ENCODE measurements at regions not wholly inside any gene's neighbourhood (a gene's known extent, or its start where the extent isn't known, plus 50 kb on each side); places are given as distances from the start of the nearest gene placed in this dataset.
"Not testable (repeated sequence)": the region's sequence is repeated elsewhere in the genome, so short reads cannot be mapped to it uniquely, and the experiment has no call there.

DNA sequence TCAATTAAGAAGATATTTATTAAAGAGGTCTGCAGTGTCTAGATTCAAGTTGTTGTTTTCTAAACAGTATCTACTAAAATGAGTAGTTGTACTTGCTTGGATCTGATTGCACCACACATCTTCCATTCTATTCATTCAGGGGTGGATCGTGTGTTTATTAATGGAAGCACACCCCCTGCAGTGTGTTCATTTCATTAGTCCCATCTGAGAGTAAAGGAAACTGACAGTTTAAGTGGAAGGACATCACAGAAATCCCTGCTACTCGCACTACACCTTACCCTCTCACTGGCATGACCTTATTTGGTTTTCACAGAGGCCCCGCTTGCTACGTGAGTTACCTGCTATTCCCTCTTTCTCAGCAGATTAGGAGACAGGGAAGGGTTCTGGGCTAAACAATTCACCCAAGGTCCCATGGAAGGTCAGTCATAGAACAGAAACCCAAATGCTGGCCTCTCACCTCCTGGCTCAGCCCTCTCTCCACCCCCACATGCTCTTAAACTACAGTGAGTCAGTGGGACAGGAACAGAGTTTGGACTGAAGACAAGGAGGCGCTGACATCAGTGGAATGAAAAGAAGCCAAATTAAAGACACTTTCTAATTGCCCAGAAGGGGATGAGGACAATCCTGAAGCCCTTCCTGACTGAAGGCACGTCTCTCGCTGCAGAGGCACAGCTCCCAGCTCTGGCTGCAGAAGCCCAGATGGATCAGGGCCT lies 369.2 kb upstream of the NRP1 start:
- peak; percentile 66 for DNase-seq (ENCODE audit: low spot score)

DNA sequence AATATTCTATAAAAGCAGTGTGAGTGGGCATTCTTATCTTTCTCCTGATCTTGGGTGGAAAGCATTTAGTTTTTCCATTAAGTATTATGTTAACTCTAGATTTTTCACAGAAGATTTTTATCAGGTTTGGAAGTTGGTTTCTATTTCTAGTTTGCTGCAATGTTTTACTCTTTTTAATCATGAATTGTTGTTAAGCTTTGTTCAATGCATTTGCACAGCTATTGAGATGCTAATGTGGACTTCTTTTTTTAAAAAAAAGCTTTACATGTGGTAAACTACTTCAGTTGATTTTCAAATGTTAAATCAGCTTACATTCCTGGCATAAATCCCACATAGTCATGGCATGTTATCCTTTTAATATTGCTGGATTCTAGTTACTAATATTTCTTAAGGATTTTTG lies 363.6 kb upstream of the NRP1 start:
- DNase-seq (ENCODE audit: low spot score), result no peak

DNA sequence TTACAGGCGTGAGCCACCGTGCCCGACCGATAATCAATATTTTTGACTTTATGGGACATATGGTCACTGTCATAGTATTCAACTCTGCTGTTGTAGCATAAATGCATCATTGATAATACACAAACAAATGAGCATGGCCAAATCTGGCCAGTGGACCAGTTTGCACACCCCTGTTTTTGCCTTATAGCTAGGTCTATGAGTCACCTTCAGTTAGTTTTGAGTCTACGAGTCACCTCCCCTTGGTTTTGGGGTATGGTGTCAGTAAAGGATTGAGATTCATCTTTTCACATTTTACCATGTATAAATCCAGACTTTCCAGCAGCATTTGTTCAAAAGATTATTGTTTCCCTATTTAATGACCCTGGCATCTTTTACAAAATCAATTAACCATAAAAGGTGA lies 362.5 kb upstream of the NRP1 start:
- no peak for DNase-seq (ENCODE audit: low spot score)

DNA sequence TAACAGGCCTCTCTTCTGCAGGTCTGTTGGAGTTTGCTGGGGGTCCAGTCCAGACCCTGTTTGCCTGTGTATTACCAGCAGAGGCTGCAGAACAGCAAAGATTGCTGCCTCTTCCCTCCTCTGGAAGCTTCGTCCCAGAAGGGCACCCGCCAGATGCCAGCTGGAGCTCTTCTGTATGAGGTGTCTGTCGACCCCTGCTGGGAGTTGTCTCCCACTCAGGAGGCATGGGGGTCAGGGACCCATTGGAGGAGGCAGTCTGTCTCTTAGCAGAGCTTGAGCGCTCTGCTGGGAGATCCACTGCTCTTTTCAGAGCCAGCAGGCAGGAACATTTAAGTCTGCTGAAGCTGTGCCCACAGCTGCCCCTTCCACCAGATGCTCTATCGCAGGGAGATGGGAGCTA lies 361.1 kb upstream of the NRP1 start:
- DNase-seq (ENCODE audit: low spot score), result no peak

DNA sequence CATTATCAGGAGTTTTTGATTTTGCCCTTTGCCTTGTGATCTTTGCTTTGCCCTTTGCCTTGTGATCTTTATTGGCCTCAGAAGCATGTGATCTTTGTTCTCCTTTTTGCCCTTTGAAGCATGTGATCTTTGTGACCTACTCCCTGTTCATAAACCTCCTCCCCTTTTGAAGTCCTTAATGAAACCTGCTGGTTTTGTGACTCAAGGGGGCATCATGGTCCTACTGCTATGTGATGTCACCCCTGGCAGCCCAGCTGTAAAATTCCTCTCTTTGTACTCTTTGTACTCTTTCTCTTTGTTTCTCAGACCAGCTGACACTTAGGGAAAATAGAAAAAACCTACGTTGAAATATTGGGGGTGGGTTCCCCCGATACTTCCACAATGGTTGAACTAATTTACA lies 356.1 kb upstream of the NRP1 start:
- DNase-seq (ENCODE audit: low spot score), result not testable (repeated sequence)

DNA sequence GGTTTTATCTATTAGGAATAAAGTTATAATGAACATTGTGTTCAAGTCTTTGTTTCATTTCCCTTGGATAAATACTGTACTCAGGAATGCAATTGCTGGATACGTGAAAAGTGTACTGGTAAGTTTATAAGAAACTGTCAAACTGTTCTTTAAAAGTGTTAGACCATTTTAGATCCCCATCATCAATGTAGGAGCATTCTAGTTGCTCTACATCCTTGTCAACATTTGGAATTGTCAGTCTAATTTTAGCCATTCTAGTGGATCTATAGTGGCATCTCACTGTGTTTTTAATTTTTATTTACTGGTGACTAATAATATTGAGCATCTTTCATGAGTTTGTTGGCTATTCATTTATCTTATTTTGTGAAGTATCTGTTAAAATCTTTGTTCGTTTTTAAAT lies 354.0 kb upstream of the NRP1 start:
- no peak for DNase-seq (ENCODE audit: low spot score)

DNA sequence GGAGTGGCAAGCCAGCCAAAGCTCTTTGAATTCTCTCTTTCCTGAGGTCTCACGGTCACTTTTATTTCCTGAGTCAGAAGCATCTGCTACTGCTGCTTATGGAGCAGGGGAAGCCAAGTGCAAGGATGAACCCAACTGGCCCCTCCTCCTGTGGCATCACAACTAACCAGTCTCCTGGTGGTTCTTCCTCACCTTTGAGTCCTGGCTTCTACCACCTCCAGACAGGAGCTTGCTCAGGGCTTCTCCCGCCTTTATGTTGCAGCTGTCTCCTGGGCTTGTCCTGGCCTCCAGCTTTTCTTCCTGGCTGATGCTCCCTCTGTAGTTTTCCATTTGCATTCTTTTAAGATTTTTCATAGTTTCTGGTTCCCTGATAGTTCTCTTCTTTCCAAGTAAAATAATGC lies 349.7 kb upstream of the NRP1 start:
- DNase-seq (ENCODE audit: low spot score), result peak; percentile 14

DNA sequence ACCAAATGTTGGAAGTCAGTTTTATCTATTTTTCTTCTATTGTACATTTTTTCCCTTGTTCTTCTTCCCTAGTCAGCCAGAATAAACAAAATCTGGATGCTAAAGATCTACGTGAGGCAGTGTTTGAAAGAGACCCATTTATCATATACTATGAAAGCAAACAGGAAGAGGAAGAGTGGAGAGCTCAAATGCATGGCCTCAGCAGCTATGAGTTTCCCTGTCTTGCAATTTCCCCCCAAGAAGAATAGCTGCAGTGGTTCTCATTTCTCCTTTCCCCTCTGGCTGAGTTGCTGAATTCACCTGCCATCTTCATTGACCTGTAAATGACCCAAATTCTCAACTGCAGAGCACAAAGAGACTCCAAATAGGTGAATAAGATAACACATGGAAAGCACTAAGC lies 347.1 kb upstream of the NRP1 start:
- DNase-seq (ENCODE audit: low spot score), result no peak

DNA sequence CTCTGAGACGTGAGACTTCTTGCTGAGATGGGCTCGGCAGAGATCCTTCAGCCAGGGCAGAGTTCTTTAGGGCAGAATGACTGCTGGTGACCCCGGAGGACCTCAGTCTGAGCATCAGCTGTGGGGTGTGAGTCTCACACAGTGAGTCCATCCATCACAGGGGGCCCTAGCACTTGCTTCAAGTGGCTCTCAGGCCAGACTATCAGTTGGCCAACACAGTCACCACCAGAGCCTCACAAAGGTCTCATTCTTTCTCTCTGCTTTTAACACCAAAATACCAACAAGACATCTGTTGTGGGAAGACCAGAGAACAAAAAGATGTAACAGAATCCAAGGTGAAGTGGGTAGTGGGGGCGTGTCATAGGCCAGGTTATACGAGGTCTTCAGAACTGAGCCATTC lies 345.6 kb upstream of the NRP1 start:
- DNase-seq (ENCODE audit: low spot score), result no peak

DNA sequence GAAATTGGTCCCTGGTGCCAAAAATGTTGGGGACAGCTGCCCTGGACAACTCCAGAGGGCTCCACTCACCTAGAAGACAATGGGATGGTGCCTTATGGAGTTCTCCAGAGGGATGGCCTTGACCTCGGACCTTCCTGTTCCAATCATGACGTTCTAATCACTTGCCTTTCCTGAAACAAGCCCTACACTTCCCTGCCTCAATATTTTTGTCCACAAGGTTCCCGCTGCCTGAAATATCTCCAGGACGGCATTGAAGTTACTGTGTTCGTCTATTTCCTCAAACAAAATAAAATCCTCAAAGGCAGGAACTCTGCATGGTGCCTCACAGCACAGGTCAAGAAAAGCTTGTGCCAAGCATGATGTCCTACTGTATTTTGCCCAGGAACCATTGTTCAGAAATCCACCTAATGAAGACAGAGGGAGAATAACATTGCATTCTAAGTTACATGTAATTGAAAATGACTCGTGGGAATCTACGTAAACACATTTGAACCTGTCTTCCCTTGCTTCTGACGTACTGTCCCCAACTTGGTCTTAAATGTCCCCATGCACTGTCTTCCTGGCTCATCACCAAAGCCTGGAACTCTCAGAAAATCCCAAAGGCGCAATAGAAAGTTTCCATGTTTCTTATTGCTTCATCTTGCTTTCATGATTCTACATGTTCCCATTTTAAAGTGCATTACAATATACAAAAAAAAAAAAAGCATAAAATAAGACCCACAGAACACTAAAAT lies 342.3 kb upstream of the NRP1 start:
- no peak for DNase-seq (ENCODE audit: low spot score)

DNA sequence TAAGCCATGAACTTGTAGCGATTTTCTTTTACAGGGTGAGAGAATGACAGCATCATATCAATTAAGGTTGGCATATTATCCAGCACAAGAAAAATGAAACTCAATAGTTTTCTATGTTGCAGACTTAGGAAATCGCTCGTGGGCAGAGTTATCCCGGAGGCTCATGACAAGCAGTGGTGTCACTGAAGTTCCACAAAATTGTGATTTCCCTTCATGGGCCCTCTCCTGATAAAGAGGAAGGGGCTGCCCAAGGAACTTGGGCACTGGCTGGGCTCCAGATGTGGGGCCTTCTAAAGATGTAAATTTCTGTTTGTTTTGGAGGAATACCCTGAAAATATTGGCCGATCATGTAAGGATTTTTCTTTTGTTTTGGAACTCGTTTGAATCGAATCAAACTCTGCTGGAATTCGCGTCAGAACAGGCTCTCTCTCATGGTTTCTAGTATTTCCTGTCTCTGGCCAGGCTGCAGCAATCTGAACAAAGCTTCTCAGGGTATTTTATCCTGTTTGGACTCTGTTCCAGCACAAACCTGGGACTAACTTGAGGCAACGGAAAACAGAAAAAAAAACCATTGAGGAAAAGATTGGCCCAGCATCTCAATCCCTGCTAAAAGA lies 340.6 kb upstream of the NRP1 start:
- DNase-seq (ENCODE audit: low spot score), result peak; percentile 29

DNA sequence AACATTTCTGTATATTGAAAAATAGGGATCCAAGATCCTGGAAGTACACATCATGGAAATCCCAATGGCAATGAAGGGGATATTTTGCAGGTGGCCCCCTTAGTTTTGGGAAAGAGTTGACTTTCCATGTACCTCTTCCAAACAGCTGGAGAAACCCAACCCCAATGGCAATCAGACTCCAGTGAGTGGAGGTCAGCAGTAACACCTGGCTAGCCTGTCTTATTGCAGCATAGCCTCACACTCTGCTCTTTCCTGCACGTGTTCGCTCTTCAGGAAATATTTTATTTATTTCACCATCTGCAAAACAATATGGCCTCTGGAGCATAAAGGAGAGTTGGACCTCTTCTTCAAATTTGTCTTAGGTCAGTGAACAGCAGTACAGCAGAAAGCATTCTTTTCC lies 340.0 kb upstream of the NRP1 start:
- no peak for DNase-seq (ENCODE audit: low spot score)

DNA sequence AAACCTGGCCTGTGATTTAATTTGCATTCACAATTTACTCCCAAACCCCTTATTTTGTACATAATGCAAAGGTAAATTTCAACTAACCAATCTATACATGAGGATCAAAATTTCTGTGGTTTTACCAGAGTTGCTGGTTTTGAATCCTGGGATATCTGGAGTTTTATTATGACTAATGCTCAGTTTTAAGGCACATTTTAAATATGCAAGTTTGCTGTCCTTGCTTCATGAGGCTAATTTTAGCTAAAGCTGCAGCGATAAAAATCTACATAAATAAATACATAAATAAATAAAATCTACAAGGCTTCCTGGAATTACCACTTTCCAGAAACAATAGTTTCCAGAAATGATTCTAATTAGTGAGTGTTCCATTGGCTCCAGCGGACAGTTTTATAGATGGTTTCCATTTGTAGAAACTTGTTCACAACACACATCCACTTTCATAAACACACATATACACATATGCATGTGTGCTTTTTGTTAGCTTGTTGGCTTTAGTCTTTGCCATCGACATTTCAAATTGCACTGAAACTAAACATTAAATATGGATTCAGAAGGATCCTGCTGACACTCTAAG lies 339.5 kb upstream of the NRP1 start:
- no peak for DNase-seq (ENCODE audit: low spot score)

DNA sequence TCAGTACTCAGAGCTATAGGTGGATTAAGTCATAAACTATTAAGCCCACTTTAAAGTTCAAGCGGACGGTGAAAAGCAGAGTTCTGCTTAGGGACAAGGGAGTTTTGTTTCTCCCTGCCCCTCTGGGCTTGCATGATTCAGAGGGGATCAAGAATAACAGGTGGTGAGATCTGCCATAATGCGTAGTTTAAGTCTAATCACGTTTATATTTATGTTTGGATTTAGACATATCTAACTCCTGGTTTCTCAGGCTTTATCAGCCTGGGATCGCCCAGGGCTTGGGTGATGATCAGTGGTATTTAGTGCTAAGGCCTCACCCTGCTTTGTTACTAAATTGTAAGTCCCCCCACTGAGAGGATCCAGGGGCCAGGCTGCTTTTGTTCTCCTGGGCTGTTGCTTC lies 335.4 kb upstream of the NRP1 start:
- DNase-seq (ENCODE audit: low spot score), result no peak

DNA sequence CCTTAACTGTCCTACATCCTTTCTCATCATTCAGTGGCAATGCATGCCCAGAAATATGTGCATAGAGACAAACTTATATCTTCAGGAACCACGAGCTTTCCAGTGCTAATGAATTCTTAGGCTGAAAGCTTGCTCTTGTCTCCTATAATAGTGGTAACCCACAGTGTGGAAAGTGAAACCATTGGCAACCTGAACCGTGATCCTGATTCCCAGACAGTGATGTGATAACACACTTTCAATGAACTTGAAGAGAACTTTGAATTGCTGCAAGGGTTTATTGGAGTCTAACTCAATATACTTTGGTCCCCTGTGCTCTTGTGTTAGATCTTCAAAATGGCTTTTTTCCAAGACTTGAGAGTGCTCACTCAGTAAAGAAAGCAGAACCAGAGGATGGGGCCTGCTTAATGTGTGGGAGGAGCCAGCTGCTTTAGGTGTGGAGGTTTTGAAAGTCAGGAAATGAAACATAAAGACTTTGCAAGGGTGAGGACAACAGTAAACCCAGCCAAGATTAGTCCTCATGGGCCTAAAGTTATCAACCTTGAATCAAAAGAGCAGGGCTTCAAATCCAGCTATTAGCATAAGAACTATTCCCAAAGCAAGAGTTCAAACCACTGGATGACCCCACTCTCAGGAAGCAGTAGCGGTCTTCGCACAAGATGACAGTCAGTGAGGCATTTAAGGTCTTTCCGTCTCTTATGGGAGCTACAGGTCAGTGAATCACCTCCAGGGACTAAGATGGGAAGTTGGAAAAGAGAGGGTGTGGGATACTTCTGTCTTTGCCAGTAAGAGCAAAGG lies 332.4 kb upstream of the NRP1 start:
- no peak for DNase-seq (ENCODE audit: low spot score)

DNA sequence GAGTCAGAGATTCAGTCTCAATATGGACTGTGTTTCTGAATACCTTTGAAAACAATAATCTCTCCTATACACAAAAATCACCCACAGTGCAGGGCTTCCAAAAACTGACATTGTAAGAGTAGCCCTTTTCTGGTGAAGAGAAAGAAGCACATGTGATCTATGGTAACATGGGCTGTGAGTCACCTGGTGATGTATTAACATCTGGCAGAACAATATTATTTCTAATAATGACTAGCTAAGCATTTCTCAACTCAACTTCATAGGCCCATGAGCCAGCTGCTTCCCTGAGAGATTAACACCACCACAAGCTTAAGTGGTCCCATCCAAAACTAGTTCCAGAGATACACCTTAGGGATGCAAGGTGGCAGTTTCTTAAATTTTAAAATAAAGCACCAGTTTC lies 331.0 kb upstream of the NRP1 start:
- DNase-seq (ENCODE audit: low spot score), result no peak

DNA sequence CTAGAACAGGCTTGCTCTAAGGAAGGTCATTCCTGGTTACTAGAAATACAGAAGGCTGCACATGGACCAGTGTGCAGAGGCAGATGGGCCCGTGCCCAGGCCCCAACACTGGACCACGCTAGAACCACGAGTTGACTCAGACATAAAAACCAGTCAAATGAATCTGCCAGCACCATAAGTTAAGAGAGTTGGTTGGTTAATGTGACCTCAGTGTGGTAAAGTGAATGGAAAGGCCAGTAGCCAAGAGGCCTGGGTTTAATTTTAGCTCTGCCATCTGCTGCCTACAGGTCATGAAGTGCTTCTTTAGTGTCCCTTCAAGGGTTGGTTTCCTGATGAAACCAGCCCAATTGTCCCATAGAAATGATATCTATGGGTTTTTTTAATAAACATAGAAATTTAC lies 329.6 kb upstream of the NRP1 start:
- peak; percentile 24 for DNase-seq (ENCODE audit: low spot score)

DNA sequence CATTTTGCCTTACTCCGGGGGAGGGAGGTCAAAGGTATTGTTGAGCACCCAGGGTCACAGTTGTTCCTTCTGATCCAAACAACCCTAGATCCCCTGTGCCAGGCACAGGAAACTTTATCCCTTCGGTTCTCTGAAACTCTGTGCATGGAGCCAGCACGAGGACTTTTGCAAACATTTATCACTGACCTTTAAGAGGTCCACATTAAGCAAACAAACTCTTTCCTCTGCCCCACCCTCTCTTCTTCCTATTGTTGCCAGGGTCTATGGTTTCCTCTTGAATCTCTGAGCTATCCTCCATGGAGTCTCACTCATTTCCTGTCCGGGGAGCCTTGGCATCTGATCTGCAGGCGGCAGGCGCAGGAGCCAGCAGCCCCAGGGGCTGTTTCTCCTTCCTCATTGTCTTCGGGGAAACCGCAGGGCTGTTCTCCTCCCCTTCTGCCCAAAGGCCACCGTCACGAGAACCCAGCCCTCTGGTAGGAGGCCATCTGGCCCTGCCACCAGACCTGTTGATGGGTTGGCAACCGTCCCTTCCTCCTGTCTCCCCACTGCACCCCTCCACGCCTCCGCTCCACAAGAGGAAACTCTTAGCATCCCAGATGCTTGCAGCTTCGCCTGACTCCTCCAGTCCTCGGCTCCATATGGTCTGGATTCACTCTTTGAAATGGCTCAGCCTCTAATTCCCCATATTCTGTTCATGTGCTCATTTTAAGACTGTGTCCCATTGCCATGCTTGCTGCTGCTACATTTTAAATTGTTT lies 327.3 kb upstream of the NRP1 start:
- peak; percentile 93 for DNase-seq (ENCODE audit: low spot score)

DNA sequence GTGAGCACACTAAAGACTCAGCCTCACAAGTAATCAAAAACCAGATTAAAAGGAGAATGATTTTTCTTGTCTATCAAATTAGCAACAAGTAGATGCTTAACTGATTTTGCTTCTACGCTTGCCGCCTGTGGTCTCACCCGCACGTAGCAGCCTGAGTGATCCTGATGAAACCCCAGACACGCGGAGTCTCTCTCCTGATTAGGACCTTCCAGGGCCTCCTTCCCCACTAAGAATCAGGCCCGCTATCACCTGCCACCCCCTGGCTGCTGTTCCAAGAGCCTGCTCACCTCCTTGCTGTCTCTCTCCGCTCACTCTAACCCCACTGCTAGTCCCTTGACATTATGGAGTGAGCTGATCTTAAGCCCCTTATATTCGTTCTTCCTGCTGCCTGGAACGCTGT lies 325.9 kb upstream of the NRP1 start:
- no peak for DNase-seq (ENCODE audit: low spot score)

DNA sequence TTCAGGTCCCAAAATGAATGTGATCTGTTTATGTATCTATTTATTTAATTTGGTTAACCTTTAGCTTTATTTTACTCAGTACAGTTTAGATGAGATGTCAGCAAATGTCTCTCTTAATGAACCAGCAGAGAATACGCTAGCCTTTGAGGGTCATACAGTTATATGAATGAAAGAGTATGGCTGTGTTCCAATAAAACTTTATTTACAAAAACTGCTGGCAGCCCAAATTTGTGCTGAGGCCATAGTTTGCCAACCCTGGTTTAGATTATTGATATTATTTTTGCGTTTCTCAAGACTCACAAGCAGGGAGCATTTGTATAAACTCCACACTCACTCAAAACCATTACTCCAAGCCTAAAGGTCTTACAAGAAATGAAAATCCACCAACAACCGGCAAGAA lies 323.4 kb upstream of the NRP1 start:
- no peak for DNase-seq (ENCODE audit: low spot score)

DNA sequence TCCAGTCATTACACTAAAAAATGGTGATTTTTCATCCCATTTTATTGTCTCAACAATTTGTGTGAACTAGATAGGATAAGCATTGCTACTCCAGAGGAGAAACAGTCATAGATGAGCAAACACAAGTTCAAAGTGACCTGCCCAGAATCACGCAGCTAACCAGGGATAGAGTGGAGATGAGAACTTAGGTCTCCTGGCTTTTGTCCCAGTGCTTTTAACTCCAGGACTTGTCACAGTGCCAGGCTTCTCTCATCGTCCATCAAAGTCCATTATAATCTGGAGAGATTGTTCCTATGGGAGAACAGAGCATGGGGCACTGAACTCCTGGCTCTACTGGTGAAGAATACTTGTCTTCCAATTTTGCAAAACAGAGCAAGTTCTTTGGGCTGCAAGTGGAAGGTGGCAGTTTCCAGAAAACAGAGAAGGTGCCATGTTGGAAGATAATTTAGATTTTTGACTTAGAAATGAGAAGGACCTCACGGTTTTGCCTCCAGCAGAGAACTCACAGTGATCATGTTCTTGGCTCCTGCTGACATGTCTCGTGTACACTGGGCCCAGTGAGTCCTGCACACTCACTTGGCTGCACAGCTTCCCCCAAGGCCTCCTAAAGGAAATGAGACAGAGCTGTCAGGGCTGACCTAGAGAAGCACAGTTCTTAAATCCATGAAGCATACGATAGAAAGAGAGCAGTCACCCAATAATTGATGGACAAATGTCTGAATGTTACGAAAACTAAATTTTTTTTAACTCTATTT lies 322.9 kb upstream of the NRP1 start:
- no peak for DNase-seq (ENCODE audit: low spot score)

All from AG08395 (cell line).